Neural cell (in vitro differentiated cells): ENCODE measurements at regions not wholly inside any gene's neighbourhood (a gene's known extent, or its start where the extent isn't known, plus 50 kb on each side); places are given as distances from the start of the nearest gene placed in this dataset.

ENCODE experiments used
- H2AFZ ChIP-seq: fragments of 200-600, 300-800 bp; sonication (generic), shearing (Covaris generic); 2 replicates; pipeline ENCODE4 v1.6.0; 2014; ENCODE audit warnings: low read depth, mild to moderate bottlenecking, antibody characterized with exemption, low read length, moderate library complexity
- H3F3A ChIP-seq: fragments of 200-600 bp; shearing (Covaris generic); 2 replicates; pipeline ENCODE4 v1.6.1; 2016; ENCODE audit warnings: mild to moderate bottlenecking, moderate library complexity, mixed read lengths, antibody characterized with exemption, low read length; ENCODE audit not compliant: insufficient read depth, poor library complexity, severe bottlenecking
- H3K27ac ChIP-seq: fragments of 200-600, 300-800 bp; sonication (generic), shearing (Covaris generic); 2 replicates; pipeline ENCODE4 v1.5.1; 2014; ENCODE audit warnings: mild to moderate bottlenecking, low read length, moderate library complexity
- H3K27me3 ChIP-seq: fragments of 300-800, 200-600 bp; sonication (generic), shearing (Covaris generic); 2 replicates; pipeline ENCODE4 v1.6.0; 2014; ENCODE audit warnings: mild to moderate bottlenecking, low read depth, low read length, moderate library complexity; ENCODE audit not compliant: insufficient read depth
- H3K36me3 ChIP-seq: fragments of 300-800, 200-600 bp; sonication (generic), shearing (Covaris generic); 2 replicates; pipeline ENCODE4 v1.5.1; 2014; ENCODE audit warnings: mild to moderate bottlenecking, antibody characterized with exemption, low read length, moderate library complexity; ENCODE audit not compliant: insufficient read depth
- H3K4me2 ChIP-seq: fragments of 300-800, 200-600 bp; sonication (generic), shearing (Covaris generic); 2 replicates; pipeline ENCODE4 v1.6.0; 2014; ENCODE audit warnings: mild to moderate bottlenecking, low read length
- H3K4me3 ChIP-seq: fragments of 300-800, 200-600 bp; sonication (generic), shearing (Covaris generic); 2 replicates; pipeline ENCODE4 v1.5.1; 2014; ENCODE audit warnings: mild to moderate bottlenecking, low read length, moderate library complexity
- H3K79me2 ChIP-seq: fragments of 200-600 bp; shearing (Covaris generic); replicated peaks from 2 replicates; pipeline ENCODE4 v1.6.0; 2014; ENCODE audit warnings: mild to moderate bottlenecking, low read length, moderate library complexity; ENCODE audit not compliant: insufficient read depth
- H3K9ac ChIP-seq: fragments of 300-800, 200-600 bp; sonication (generic), shearing (Covaris generic); 2 replicates; pipeline ENCODE4 v1.6.1; 2016; ENCODE audit warnings: mild to moderate bottlenecking, low read length, mixed read lengths
- H3K9me2 ChIP-seq: fragments of 200-600 bp; shearing (Covaris generic); 2 replicates; pipeline ENCODE4 v1.6.1; 2016; ENCODE audit warnings: mild to moderate bottlenecking, low read length, mixed read lengths; ENCODE audit not compliant: insufficient read depth
- H3K9me3 ChIP-seq: fragments of 200-600, 300-800 bp; sonication (generic), shearing (Covaris generic); 2 replicates; pipeline ENCODE4 v1.6.1; 2016; ENCODE audit warnings: mild to moderate bottlenecking, mixed run types, low read length, moderate library complexity, mixed read lengths
- H4K20me1 ChIP-seq: fragments of 200-600 bp; shearing (Covaris generic); 2 replicates; pipeline ENCODE4 v1.6.1; 2016; ENCODE audit warnings: mild to moderate bottlenecking, mixed run types; ENCODE audit not compliant: insufficient read depth
- EP300 ChIP-seq: fragments of 450-650 bp; conservative IDR thresholded peaks from 2 replicates; pipeline ENCODE4 v1.6.1; 2014; ENCODE audit warnings: antibody characterized with exemption, mild to moderate bottlenecking, moderate library complexity; ENCODE audit not compliant: poor library complexity, severe bottlenecking
- EZH2 ChIP-seq: fragments of 200-600, 300-800 bp; shearing (Covaris generic), sonication (generic); IDR thresholded peaks from 2 replicates; pipeline ENCODE4 v1.6.1; 2014; ENCODE audit warnings: antibody characterized with exemption, low read length, borderline replicate concordance, mild to moderate bottlenecking; ENCODE audit not compliant: insufficient read depth, poor library complexity, severe bottlenecking
- MXI1 ChIP-seq: fragments of 450-650 bp; conservative IDR thresholded peaks from 2 replicates; pipeline ENCODE4 v1.6.1; 2014; ENCODE audit warnings: antibody characterized with exemption, mild to moderate bottlenecking; ENCODE audit not compliant: poor library complexity, severe bottlenecking
- POLR2AphosphoS5 ChIP-seq: IDR thresholded peaks from 2 replicates; pipeline ENCODE4 v1.6.1; 2012
- RAD21 ChIP-seq: fragments of 450-650 bp; conservative IDR thresholded peaks from 2 replicates; pipeline ENCODE4 v1.6.1; 2014; ENCODE audit warnings: antibody characterized with exemption, mild to moderate bottlenecking, moderate library complexity
- SMC3 ChIP-seq: fragments of 450-650 bp; conservative IDR thresholded peaks from 2 replicates; pipeline ENCODE4 v1.6.1; 2014; ENCODE audit warnings: antibody characterized with exemption, mild to moderate bottlenecking, moderate library complexity; ENCODE audit not compliant: poor library complexity
- TAF1 ChIP-seq: IDR thresholded peaks from 2 replicates; pipeline ENCODE4 v1.6.1; 2012; ENCODE audit warnings: low read depth
- TF ChIP-seq, protein P1 (sequence below): fragments of 450-650 bp; IDR thresholded peaks from 2 replicates; pipeline ENCODE4 v1.5.1; 2014; ENCODE audit warnings: antibody characterized with exemption, mild to moderate bottlenecking, moderate library complexity; ENCODE audit not compliant: poor library complexity, severe bottlenecking
- TF ChIP-seq, protein P2 (sequence below): IDR thresholded peaks from 2 replicates; pipeline ENCODE4 v1.6.1; 2012; ENCODE audit warnings: borderline replicate concordance

DNA sequence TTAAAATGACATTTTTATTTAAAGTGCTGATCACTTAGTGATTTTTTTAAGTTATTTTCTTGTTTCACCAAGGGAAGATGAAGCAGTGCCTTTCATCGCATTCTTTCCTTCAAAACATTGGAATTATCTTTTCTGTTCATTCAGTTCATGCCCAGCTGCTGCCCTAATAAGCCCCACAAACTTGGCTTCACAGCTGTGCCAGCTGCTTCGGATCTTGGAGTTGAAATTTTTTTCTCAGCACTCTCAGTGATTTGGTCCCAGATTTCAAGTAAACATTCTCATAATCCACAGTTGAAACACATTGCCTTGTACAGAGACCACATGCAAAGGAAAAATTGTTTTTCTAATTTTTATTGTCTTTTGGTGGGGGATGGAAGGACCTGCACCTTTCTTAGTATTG lies 353.3 kb upstream of the LRP1B start:
- H3K9ac ChIP-seq = no peak overlapping the region
- TF ChIP-seq POLR2AphosphoS5 (no peak), EZH2 (no peak), SMC3 (no peak), EP300 (no peak), TAF1 (no peak), RAD21 (no peak), MXI1 (no peak)
- TF ChIP-seq, protein P1, sequence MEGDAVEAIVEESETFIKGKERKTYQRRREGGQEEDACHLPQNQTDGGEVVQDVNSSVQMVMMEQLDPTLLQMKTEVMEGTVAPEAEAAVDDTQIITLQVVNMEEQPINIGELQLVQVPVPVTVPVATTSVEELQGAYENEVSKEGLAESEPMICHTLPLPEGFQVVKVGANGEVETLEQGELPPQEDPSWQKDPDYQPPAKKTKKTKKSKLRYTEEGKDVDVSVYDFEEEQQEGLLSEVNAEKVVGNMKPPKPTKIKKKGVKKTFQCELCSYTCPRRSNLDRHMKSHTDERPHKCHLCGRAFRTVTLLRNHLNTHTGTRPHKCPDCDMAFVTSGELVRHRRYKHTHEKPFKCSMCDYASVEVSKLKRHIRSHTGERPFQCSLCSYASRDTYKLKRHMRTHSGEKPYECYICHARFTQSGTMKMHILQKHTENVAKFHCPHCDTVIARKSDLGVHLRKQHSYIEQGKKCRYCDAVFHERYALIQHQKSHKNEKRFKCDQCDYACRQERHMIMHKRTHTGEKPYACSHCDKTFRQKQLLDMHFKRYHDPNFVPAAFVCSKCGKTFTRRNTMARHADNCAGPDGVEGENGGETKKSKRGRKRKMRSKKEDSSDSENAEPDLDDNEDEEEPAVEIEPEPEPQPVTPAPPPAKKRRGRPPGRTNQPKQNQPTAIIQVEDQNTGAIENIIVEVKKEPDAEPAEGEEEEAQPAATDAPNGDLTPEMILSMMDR = no peak
- TF ChIP-seq, protein P2, sequence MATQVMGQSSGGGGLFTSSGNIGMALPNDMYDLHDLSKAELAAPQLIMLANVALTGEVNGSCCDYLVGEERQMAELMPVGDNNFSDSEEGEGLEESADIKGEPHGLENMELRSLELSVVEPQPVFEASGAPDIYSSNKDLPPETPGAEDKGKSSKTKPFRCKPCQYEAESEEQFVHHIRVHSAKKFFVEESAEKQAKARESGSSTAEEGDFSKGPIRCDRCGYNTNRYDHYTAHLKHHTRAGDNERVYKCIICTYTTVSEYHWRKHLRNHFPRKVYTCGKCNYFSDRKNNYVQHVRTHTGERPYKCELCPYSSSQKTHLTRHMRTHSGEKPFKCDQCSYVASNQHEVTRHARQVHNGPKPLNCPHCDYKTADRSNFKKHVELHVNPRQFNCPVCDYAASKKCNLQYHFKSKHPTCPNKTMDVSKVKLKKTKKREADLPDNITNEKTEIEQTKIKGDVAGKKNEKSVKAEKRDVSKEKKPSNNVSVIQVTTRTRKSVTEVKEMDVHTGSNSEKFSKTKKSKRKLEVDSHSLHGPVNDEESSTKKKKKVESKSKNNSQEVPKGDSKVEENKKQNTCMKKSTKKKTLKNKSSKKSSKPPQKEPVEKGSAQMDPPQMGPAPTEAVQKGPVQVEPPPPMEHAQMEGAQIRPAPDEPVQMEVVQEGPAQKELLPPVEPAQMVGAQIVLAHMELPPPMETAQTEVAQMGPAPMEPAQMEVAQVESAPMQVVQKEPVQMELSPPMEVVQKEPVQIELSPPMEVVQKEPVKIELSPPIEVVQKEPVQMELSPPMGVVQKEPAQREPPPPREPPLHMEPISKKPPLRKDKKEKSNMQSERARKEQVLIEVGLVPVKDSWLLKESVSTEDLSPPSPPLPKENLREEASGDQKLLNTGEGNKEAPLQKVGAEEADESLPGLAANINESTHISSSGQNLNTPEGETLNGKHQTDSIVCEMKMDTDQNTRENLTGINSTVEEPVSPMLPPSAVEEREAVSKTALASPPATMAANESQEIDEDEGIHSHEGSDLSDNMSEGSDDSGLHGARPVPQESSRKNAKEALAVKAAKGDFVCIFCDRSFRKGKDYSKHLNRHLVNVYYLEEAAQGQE = no peak
- no peak overlapping the region for H3K4me2 ChIP-seq
- H3K4me3 ChIP-seq = no peak overlapping the region
- no peaks in the 10 kb centered on the region for H3K9me2 ChIP-seq
- no peaks in the 10 kb centered on the region for H3K9me3 ChIP-seq
- H3K79me2 ChIP-seq = no peaks in the 10 kb centered on the region
- no peak overlapping the region for H3K27ac ChIP-seq
- H3K27me3 ChIP-seq = no peaks in the 10 kb centered on the region
- no peak overlapping the region for H2AFZ ChIP-seq
- no peaks in the 10 kb centered on the region for H3F3A ChIP-seq
- no peaks in the 10 kb centered on the region for H3K36me3 ChIP-seq
- H4K20me1 ChIP-seq = no peaks in the 10 kb centered on the region

DNA sequence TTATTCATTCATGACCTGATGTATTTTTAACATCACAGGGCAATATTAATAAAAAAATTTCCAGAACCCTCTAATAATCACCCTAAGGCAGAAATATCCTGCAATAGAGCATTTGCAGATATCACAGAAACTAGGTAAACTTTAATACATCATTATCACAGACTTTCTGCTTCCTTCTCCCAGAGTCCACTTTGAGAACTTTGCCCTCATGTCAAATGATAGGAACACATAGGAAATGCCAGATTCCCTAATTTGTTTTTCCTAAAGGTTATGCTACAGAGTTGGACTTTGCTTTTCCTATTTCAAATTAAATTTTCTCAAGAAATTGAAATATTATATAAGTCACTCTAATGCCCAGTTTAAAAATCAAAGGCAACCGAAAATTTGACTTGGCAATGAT lies 352.8 kb upstream of the LRP1B start:
- no peak overlapping the region for H3K9ac ChIP-seq
- no peaks in the 10 kb centered on the region for H3K36me3 ChIP-seq

More for the DNA sequence above, 352.8 kb upstream of the LRP1B start:
- Histone ChIP-seq H3K4me2 (no peak overlapping the region), H3K9me3 (no peaks in the 10 kb centered on the region), H4K20me1 (no peaks in the 10 kb centered on the region), H2AFZ (no peak overlapping the region), H3K4me3 (no peak overlapping the region), H3K27ac (no peak overlapping the region), H3K79me2 (no peaks in the 10 kb centered on the region), H3F3A (no peaks in the 10 kb centered on the region), H3K9me2 (no peaks in the 10 kb centered on the region), H3K27me3 (no peaks in the 10 kb centered on the region)
- TF ChIP-seq POLR2AphosphoS5 = no peak
- no peak for TF ChIP-seq RAD21
- TF ChIP-seq, protein P2 = no peak
- TF ChIP-seq EP300 = no peak
- TF ChIP-seq TAF1 = no peak
